ENCODE measurements at regions not wholly inside any gene's neighbourhood (a gene's known extent, or its start where the extent isn't known, plus 50 kb on each side); places are given as distances from the start of the nearest gene placed in this dataset.

DNA sequence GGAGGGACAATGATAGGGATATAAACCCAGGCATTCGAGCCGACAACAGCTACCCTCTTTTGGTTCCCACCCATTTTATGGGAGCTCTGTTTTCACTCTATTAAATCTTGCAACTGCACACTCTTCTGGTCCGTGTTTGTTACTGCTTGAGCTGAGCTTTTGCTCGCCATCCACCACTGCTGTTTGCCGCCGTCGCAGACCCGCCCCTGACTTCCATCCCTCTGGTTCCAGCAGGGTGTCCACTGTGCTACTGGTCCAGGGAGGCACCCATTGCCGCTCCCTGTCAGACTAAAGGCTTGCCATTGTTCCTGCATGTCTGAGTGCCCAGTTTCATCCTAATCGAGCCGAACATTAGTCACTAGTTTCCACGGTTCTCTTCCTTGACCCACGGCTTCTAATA, 1170.5 kb upstream of the PABPC4L start:
- intact Hi-C loops (cut with DNase I; ENCODE audit: low total_unique reads) (no loop called here), in situ Hi-C loops (cut with MboI; ENCODE audit: low sequenced_read_pairs in 4 of 4) (no loop called here)
- Histone ChIP-seq H3K27me3 (no peaks in the 10 kb centered on the region), H3K4me1 (no peaks in the 10 kb centered on the region), H3K4me3 (no peak overlapping the region), H3K27ac (no peak overlapping the region), H3K36me3 (no peaks in the 10 kb centered on the region), H3K9me3 (no peaks in the 10 kb centered on the region)
- DNase-seq (no peak), ATAC-seq (no peak)
- TF ChIP-seq CTCF (IDR thresholded peaks at IDR 0.05 in 4 of 5, conservative IDR thresholded peaks at IDR 0.05 in 1 of 5) (no peak), POLR2A (IDR thresholded peaks at IDR 0.05) (no peak)

DNA sequence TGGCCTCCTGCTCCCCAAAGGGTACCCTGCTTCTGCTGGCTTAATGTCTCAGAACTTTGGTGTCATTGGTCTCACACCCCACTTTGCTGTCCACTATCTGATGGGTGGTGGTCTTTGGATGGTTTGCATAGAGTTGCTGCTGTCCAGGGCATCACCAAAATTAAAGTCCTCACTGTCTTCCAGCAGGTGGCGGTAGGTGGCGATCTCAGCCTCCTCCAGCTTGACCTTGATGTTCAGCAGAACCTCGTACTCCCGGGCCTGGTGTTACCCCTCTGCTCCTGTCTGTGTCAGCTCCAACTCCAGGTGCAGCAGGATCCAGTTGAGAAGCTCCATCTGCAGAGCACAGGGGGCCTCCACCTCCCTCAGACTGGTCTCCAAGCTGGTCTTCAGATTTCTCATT, 1169.5 kb upstream of the PABPC4L start:
- H3K4me1 ChIP-seq = no peaks in the 10 kb centered on the region
- in situ Hi-C loops (cut with MboI; ENCODE audit: low sequenced_read_pairs in 4 of 4) (no loop called here), intact Hi-C loops (cut with DNase I; ENCODE audit: low total_unique reads) (no loop called here)
- H3K27me3 ChIP-seq = no peaks in the 10 kb centered on the region
- H3K27ac ChIP-seq = no peak overlapping the region
- ATAC-seq (no peak), DNase-seq (no peak)
- no peak overlapping the region for H3K4me3 ChIP-seq
- no peaks in the 10 kb centered on the region for H3K36me3 ChIP-seq
- TF ChIP-seq CTCF (IDR thresholded peaks at IDR 0.05 in 4 of 5, conservative IDR thresholded peaks at IDR 0.05 in 1 of 5) (no peak), POLR2A (IDR thresholded peaks at IDR 0.05) (no peak)
- H3K9me3 ChIP-seq = no peaks in the 10 kb centered on the region

- Histone ChIP-seq H3K4me3 (no peak overlapping the region), H3K36me3 (no peaks in the 10 kb centered on the region), H3K4me1 (no peaks in the 10 kb centered on the region), H3K27ac (no peak overlapping the region), H3K27me3 (no peaks in the 10 kb centered on the region), H3K9me3 (no peaks in the 10 kb centered on the region)
- intact Hi-C loops (cut with DNase I; ENCODE audit: low total_unique reads) = no loop called here
- TF ChIP-seq CTCF (IDR thresholded peaks at IDR 0.05 in 4 of 5, conservative IDR thresholded peaks at IDR 0.05 in 1 of 5) (no peak), POLR2A (IDR thresholded peaks at IDR 0.05) (no peak)
- DNase-seq = no peak
- in situ Hi-C loops (cut with MboI; ENCODE audit: low sequenced_read_pairs in 4 of 4) = no loop called here
- ATAC-seq = no peak
Measured at GRCh38 chr4:135368831-135369230, 1167.2 kb upstream of the PABPC4L start.

DNA sequence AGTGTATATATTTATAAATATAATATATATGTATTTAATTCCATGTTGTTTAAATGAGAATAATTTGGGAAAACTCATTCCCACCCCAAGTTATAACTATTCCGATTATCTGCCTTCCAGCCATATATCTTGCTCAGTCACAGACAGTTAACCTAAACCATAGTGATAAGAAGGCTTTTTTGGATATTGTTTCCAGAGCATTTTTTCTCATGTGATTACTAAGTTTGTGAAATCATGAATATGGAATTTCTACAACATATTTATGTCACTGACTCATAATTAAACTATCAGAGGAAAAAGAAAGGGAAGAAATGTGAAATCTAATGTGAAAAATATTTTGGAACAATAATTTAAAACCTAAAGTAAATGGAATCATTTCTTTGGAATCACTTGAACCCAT, 1163.5 kb upstream of the PABPC4L start:
- no peaks in the 10 kb centered on the region for H3K4me1 ChIP-seq
- no peaks in the 10 kb centered on the region for H3K36me3 ChIP-seq
- in situ Hi-C loops (cut with MboI; ENCODE audit: low sequenced_read_pairs in 4 of 4) = no loop called here
- H3K27ac ChIP-seq = no peak overlapping the region
- DNase-seq = no peak
- no peak overlapping the region for H3K4me3 ChIP-seq
- no peak for ATAC-seq
- H3K9me3 ChIP-seq = no peaks in the 10 kb centered on the region
- H3K27me3 ChIP-seq = no peaks in the 10 kb centered on the region
- TF ChIP-seq CTCF (IDR thresholded peaks at IDR 0.05 in 4 of 5, conservative IDR thresholded peaks at IDR 0.05 in 1 of 5) = no peak
- TF ChIP-seq POLR2A (IDR thresholded peaks at IDR 0.05) = no peak
- intact Hi-C loops (cut with DNase I; ENCODE audit: low total_unique reads) = no loop called here

- no peak for DNase-seq
- TF ChIP-seq POLR2A (IDR thresholded peaks at IDR 0.05) = no peak
- TF ChIP-seq CTCF (IDR thresholded peaks at IDR 0.05 in 4 of 5, conservative IDR thresholded peaks at IDR 0.05 in 1 of 5) = no peak
- H3K27me3 ChIP-seq = no peaks in the 10 kb centered on the region
- H3K36me3 ChIP-seq = no peaks in the 10 kb centered on the region
- ATAC-seq = no peak
- no peaks in the 10 kb centered on the region for H3K9me3 ChIP-seq
- intact Hi-C loops (cut with DNase I; ENCODE audit: low total_unique reads) = no loop called here
- no peak overlapping the region for H3K4me3 ChIP-seq
- in situ Hi-C loops (cut with MboI; ENCODE audit: low sequenced_read_pairs in 4 of 4) = no loop called here
- no peak overlapping the region for H3K27ac ChIP-seq
- H3K4me1 ChIP-seq = no peaks in the 10 kb centered on the region
Measured at GRCh38 chr4:135359128-135359527, 1157.5 kb upstream of the PABPC4L start.

Data from gastrocnemius medialis (tissue), 4 donors.